GM12878 (cell line): ENCODE measurements at regions not wholly inside any gene's neighbourhood (a gene's known extent, or its start where the extent isn't known, plus 50 kb on each side); places are given as distances from the start of the nearest gene placed in this dataset.

Experiments used
- ATAC-seq: fragments of 200-7000 bp; cut with Tn5 transposase; 3 replicates; pipeline ENCODE4 v1.9.1; 2020; ENCODE audit warnings: mild to moderate bottlenecking, moderate library complexity
- BruUV-seq: library from RNA; stranded (reverse); fragments of 400-500 nt; replicated peaks from 2 replicates; lab custom pipeline; 2021; lab: Mats Ljungman, UMichigan
- CTCF ChIA-PET: fragments of 300-600 bp; sonication (Branson Sonifier 250); formaldehyde crosslinking; extraction: SDS; loops from one replicate; lab custom pipeline; 2021; ENCODE audit warnings: inconsistent platforms; lab: Yijun Ruan, JAX
- POLR2A ChIA-PET: fragments of 350-600 bp; formaldehyde crosslinking; extraction: SDS; loops from one replicate; lab custom pipeline; 2021; ENCODE audit warnings: inconsistent platforms; lab: Charles Lee
- RAD21 ChIA-PET: fragments of 300-600 bp; sonication (Branson Sonifier 250); formaldehyde crosslinking; loops from one replicate; lab custom pipeline; 2023; ENCODE audit warnings: antibody characterized with exemption; ENCODE audit not compliant: unreplicated experiment; lab: Charles Lee
- SMC1A ChIA-PET: fragments of 300-600 bp; sonication (Branson Sonifier 250); formaldehyde crosslinking; loops from one replicate; lab custom pipeline; 2023; ENCODE audit not compliant: unreplicated experiment, uncharacterized antibody; lab: Charles Lee
- DNase-seq: peaks from one replicate; pipeline ENCODE4 v3.0.0-alpha.2; 2011; ENCODE audit warnings: low read depth, low spot score
- FAIRE-seq: peaks from 3 replicates; lab custom pipeline; 2011; peaks lifted over from hg19 to GRCh38; lab: Jason Lieb, UNC
- H2AFZ ChIP-seq: 2 replicates; pipeline ENCODE4 v1.6.0; 2011; ENCODE audit warnings: low read depth, low read length, control low read depth; ENCODE audit not compliant: control insufficient read depth
- H3K27ac ChIP-seq: 2 replicates; pipeline ENCODE4 v1.5.1; 2011; ENCODE audit warnings: control low read depth; ENCODE audit not compliant: control insufficient read depth, insufficient read depth
- H3K27me3 ChIP-seq, 2 experiments: replicated peaks in 1 of 2; 2 replicates each; pipeline versions ENCODE4 v1.6.0 to v1.6.1; 2011; ENCODE audit warnings: low read length in 1 of 2; ENCODE audit not compliant: control insufficient read depth in 2 of 2, insufficient read depth in 2 of 2
- H3K36me3 ChIP-seq, 2 experiments: 2 replicates each; pipeline ENCODE4 v1.5.1; 2011; ENCODE audit warnings: low read length in 1 of 2; ENCODE audit not compliant: control insufficient read depth in 2 of 2, insufficient read depth in 2 of 2
- H3K4me1 ChIP-seq: 2 replicates; pipeline ENCODE4 v1.6.1; 2011; ENCODE audit warnings: mild to moderate bottlenecking, low read length, moderate library complexity, mixed read lengths; ENCODE audit not compliant: control insufficient read depth, insufficient read depth
- H3K4me2 ChIP-seq: 2 replicates; pipeline ENCODE4 v1.6.0; 2011; ENCODE audit warnings: control low read depth; ENCODE audit not compliant: control insufficient read depth, insufficient read depth
- H3K4me3 ChIP-seq: fragments of 200-600 bp; sonication (generic); 2 replicates; pipeline ENCODE4 v1.5.1; 2016
- H3K79me2 ChIP-seq: 2 replicates; pipeline ENCODE4 v1.6.0; 2011; ENCODE audit warnings: low read length; ENCODE audit not compliant: control insufficient read depth, insufficient read depth
- H3K9ac ChIP-seq: 2 replicates; pipeline ENCODE4 v1.8.0; 2011; ENCODE audit warnings: low read length, control low read depth, mixed read lengths; ENCODE audit not compliant: control insufficient read depth, insufficient read depth
- H3K9me3 ChIP-seq: replicated peaks from 3 replicates; pipeline ENCODE4 v1.5.1; 2011; ENCODE audit warnings: mild to moderate bottlenecking, low read length; ENCODE audit not compliant: control insufficient read depth, insufficient read depth
- H4K20me1 ChIP-seq: 2 replicates; pipeline ENCODE4 v1.6.0; 2011; ENCODE audit not compliant: control insufficient read depth, insufficient read depth
- CUX1 ChIP-seq: IDR thresholded peaks from 2 replicates; pipeline ENCODE4 v1.6.1; 2012; ENCODE audit warnings: improper control_type of control experiment, low read depth, low read length; ENCODE audit not compliant: insufficient replicate concordance
- E2F4 ChIP-seq: IDR thresholded peaks from 2 replicates; pipeline ENCODE4 v1.6.1; 2012; ENCODE audit warnings: low read depth, low read length, improper control_type of control experiment
- ELK1 ChIP-seq: IDR thresholded peaks from 2 replicates; pipeline ENCODE4 v1.6.1; 2012; ENCODE audit warnings: low read depth, low read length, improper control_type of control experiment
- ESRRA ChIP-seq: IDR thresholded peaks from 2 replicates; pipeline ENCODE4 v1.6.1; 2012; ENCODE audit warnings: mild to moderate bottlenecking, low read length, improper control_type of control experiment
- GATAD2B ChIP-seq: fragments of 450-650 bp; conservative IDR thresholded peaks from 2 replicates; pipeline ENCODE4 v1.6.1; 2017; ENCODE audit warnings: low read depth, mild to moderate bottlenecking, moderate library complexity
- PAX5 ChIP-seq: IDR thresholded peaks from 2 replicates; pipeline ENCODE4 v1.6.1; 2011; ENCODE audit warnings: low read depth, low read length, borderline replicate concordance
- POU2F2 ChIP-seq: IDR thresholded peaks from 3 replicates; pipeline ENCODE4 v1.6.1; 2011; ENCODE audit warnings: low read depth, mild to moderate bottlenecking, low read length, borderline replicate concordance
- WGBS: methylation state at CpG from one replicate; pipeline ENCODE4 v1.1.6; 2016; ENCODE audit warnings: low lambda C conversion rate; ENCODE audit not compliant: insufficient replicate concordance, insufficient coverage; ENCODE audit errors: missing lambda C conversion rate; 5-methylcytosine and 5-hydroxymethylcytosine counted together
- in situ Hi-C: fragments of 300-500 bp; cut with MboI; formaldehyde crosslinking; loops from 9 replicates; pipeline ENCODE4 v1.14.3; 2018; ENCODE audit warnings: mixed read lengths
- intact Hi-C: fragments of 100-400 bp; cut with micrococcal nuclease; formaldehyde crosslinking; loops from one replicate; pipeline ENCODE4 v1.14.2; 2022; ENCODE audit not compliant: unreplicated experiment
- TF ChIP-seq, protein P1 (sequence below): fragments of 450-650 bp; IDR thresholded peaks from 2 replicates; pipeline ENCODE4 v1.6.1; 2014; ENCODE audit warnings: mild to moderate bottlenecking

DNA sequence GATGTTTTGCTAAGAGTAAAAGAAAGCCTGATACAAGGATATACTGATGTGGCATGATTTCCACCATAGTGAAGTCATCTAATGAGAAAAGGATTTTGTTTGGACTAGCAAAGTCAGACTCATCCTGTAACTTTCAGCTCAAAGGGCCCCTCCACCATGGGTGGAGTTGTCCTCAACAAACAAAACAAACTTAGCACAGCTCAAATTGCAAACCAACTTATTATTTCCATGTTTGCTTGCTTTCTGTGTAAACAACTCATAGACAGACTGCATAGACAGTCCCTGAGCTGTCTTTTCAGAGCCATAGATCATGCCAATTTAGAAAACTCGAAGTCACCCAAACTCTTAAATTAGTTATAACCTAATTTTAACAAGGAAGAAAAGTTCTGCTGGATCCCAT is 69.4 kb upstream of the VAV3 start:
- no peak for TF ChIP-seq POU2F2
- BruUV-seq = no TSS peak
- intact Hi-C loops = no loop called here
- in situ Hi-C loops = no loop called here
- Histone ChIP-seq H3K4me2 (no peak overlapping the region), H2AFZ (no peak overlapping the region), H3K79me2 (no peaks in the 10 kb centered on the region), H3K36me3 (no peaks in the 10 kb centered on the region), H3K9ac (no peak overlapping the region), H3K4me1 (no peaks in the 10 kb centered on the region), H3K4me3 (no peak overlapping the region), H3K27ac (no peak overlapping the region), H3K9me3 (no peaks in the 10 kb centered on the region), H4K20me1 (no peaks in the 10 kb centered on the region), H3K27me3 (no peaks in the 10 kb centered on the region; a peak in 1 of 4 replicates)
- ATAC-seq (no peak), DNase-seq (no peak), FAIRE-seq (no peak)
- ChIA-PET SMC1A (interaction anchor here (0.8 to 1.3 kb wide), 3 partner anchors 9 to 247 kb away, joined by 3 read pairs; no protein-coding TSS in a partner anchor), RAD21 (no interaction called here), POLR2A (no interaction called here), CTCF (interaction anchor here (1.1 kb wide), 1 partner anchor 91 kb away, joined by 3 read pairs; no protein-coding TSS in a partner anchor)
- WGBS = 0% methylated on average over 1 of the region's 1 CpG

DNA sequence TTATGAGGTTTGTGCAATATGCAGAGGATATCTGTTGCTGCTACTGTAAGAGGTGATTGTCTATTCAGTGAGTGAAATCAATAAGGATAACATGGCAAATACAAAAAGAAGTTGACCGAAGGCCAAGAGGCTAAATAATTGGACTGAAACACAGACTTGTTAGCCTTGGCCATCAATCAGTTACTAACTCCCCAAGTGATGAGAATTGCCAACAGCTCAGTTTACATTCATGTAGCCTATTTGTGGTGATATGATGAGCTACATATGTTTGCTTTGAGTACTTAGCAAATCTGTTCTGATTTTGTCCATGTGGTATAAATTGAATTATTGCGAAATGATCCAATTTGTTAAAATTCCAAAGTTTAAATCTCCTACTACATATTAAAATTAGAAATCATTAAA is 68.6 kb upstream of the VAV3 start:
- H3K4me3 ChIP-seq = no peak overlapping the region
- no peaks in the 10 kb centered on the region for H3K9me3 ChIP-seq
- SMC1A ChIA-PET = interaction anchor here (1.3 kb wide), 1 partner anchor 18 kb away, joined by 3 read pairs; no protein-coding TSS in a partner anchor
- in situ Hi-C loops (no loop called here), intact Hi-C loops (no loop called here)
- DNase-seq (no peak), ATAC-seq (no peak), FAIRE-seq (no peak)
- H3K27me3 ChIP-seq = no peaks in the 10 kb centered on the region; a peak in 1 of 4 replicates
- H3K4me1 ChIP-seq = no peaks in the 10 kb centered on the region
- CTCF ChIA-PET = interaction anchor here (0.9 to 1.1 kb wide), 2 partner anchors 92 to 251 kb away, joined by 3 to 4 read pairs; no protein-coding TSS in a partner anchor
- no peaks in the 10 kb centered on the region for H3K36me3 ChIP-seq
- H3K27ac ChIP-seq = no peak overlapping the region
- POLR2A ChIA-PET = no interaction called here
- RAD21 ChIA-PET = no interaction called here
- 87% methylated on average over 2 of the region's 2 CpGs for WGBS
- H3K4me2 ChIP-seq = no peak overlapping the region
- no peak overlapping the region for H3K9ac ChIP-seq
- H4K20me1 ChIP-seq = no peaks in the 10 kb centered on the region
- no peaks in the 10 kb centered on the region for H3K79me2 ChIP-seq
- H2AFZ ChIP-seq = no peak overlapping the region
- BruUV-seq = no TSS peak
- TF ChIP-seq CUX1 (no peak), GATAD2B (no peak), ESRRA (no peak), PAX5 (no peak), E2F4 (no peak), ELK1 (no peak)
- TF ChIP-seq, protein P1, sequence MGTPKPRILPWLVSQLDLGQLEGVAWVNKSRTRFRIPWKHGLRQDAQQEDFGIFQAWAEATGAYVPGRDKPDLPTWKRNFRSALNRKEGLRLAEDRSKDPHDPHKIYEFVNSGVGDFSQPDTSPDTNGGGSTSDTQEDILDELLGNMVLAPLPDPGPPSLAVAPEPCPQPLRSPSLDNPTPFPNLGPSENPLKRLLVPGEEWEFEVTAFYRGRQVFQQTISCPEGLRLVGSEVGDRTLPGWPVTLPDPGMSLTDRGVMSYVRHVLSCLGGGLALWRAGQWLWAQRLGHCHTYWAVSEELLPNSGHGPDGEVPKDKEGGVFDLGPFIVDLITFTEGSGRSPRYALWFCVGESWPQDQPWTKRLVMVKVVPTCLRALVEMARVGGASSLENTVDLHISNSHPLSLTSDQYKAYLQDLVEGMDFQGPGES = no peak
